MM.1S (cell line): ENCODE measurements at regions not wholly inside any gene's neighbourhood (a gene's known extent, or its start where the extent isn't known, plus 50 kb on each side); places are given as distances from the start of the nearest gene placed in this dataset.

ENCODE experiments used
- DNase-seq: peaks from one replicate; pipeline ENCODE4 v3.0.0-alpha.2; 2015
- H2AFZ ChIP-seq: fragments of 300-600 bp; sonication (generic); 2 replicates; pipeline ENCODE4 v1.6.0; 2016; ENCODE audit warnings: antibody characterized with exemption, low read length
- H3F3A ChIP-seq: fragments of 300-600 bp; sonication (generic); 2 replicates; pipeline ENCODE4 v1.6.1; 2016; ENCODE audit warnings: mild to moderate bottlenecking, antibody characterized with exemption, low read length, moderate library complexity, mixed read lengths; ENCODE audit not compliant: insufficient read depth
- H3K27ac ChIP-seq: fragments of 300-600 bp; sonication (generic); 2 replicates; pipeline ENCODE4 v1.5.1; 2016; ENCODE audit warnings: mild to moderate bottlenecking, low read length
- H3K27me3 ChIP-seq: fragments of 300-600 bp; sonication (generic); replicated peaks from 2 replicates; pipeline ENCODE4 v1.6.0; 2016; ENCODE audit warnings: low read length; ENCODE audit not compliant: insufficient read depth
- H3K36me3 ChIP-seq: fragments of 300-600 bp; sonication (generic); replicated peaks from 2 replicates; pipeline ENCODE4 v1.6.1; 2016; ENCODE audit warnings: mild to moderate bottlenecking, low read length, mixed read lengths; ENCODE audit not compliant: insufficient read depth
- H3K4me1 ChIP-seq: fragments of 300-600 bp; sonication (generic); 2 replicates; pipeline ENCODE4 v1.6.1; 2016; ENCODE audit warnings: low read length, mixed read lengths
- H3K4me2 ChIP-seq: fragments of 300-600 bp; sonication (generic); 2 replicates; pipeline ENCODE4 v1.6.0; 2016; ENCODE audit warnings: low read depth, low read length
- H3K4me3 ChIP-seq: fragments of 300-600 bp; sonication (generic); 2 replicates; pipeline ENCODE4 v1.5.1; 2016; ENCODE audit warnings: low read length, mixed read lengths
- H3K79me2 ChIP-seq: fragments of 300-600 bp; sonication (generic); 2 replicates; pipeline ENCODE4 v1.6.1; 2016; ENCODE audit warnings: mixed run types, low read length, mixed read lengths
- H3K9ac ChIP-seq: fragments of 300-600 bp; sonication (generic); 2 replicates; pipeline ENCODE4 v1.6.1; 2016; ENCODE audit warnings: low read length, mixed read lengths
- H3K9me2 ChIP-seq: fragments of 300-600 bp; sonication (generic); replicated peaks from 2 replicates; pipeline ENCODE4 v1.6.1; 2016; ENCODE audit warnings: mild to moderate bottlenecking, low read length, mixed read lengths; ENCODE audit not compliant: insufficient read depth
- H3K9me3 ChIP-seq: fragments of 300-600 bp; sonication (generic); replicated peaks from 2 replicates; pipeline ENCODE4 v1.6.1; 2016; ENCODE audit warnings: mild to moderate bottlenecking, low read length, mixed read lengths; ENCODE audit not compliant: insufficient read depth
- H4K20me1 ChIP-seq: fragments of 300-600 bp; sonication (generic); 2 replicates; pipeline ENCODE4 v1.6.1; 2016; ENCODE audit warnings: mild to moderate bottlenecking, low read length, moderate library complexity, mixed read lengths; ENCODE audit not compliant: insufficient read depth
- EZH2 ChIP-seq: fragments of 300-600 bp; sonication (generic); optimal IDR thresholded peaks from 2 replicates; pipeline ENCODE3; 2017; ENCODE audit warnings: low read depth, mild to moderate bottlenecking, antibody characterized with exemption, low read length, mixed read lengths
- EZH2phosphoT487 ChIP-seq: fragments of 300-600 bp; sonication (generic); IDR thresholded peaks from 2 replicates; pipeline ENCODE4 v1.6.1; 2018; ENCODE audit warnings: antibody characterized with exemption, low read length
- TF ChIP-seq, protein P1 (sequence below): fragments of 300-600 bp; sonication (generic); IDR thresholded peaks from 2 replicates; pipeline ENCODE4 v1.5.1; 2016; ENCODE audit warnings: antibody characterized with exemption, low read length, mixed read lengths

- Histone ChIP-seq H3F3A (no peaks in the 10 kb centered on the region), H3K36me3 (no peaks in the 10 kb centered on the region), H3K79me2 (no peaks in the 10 kb centered on the region), H3K9me3 (no peaks in the 10 kb centered on the region), H3K4me3 (no peak overlapping the region), H3K27ac (no peak overlapping the region), H3K9me2 (no peaks in the 10 kb centered on the region), H3K27me3 (no peaks in the 10 kb centered on the region), H4K20me1 (no peaks in the 10 kb centered on the region), H3K9ac (no peak overlapping the region), H3K4me2 (no peak overlapping the region), H2AFZ (no peak overlapping the region), H3K4me1 (no peaks in the 10 kb centered on the region)
- no peak for DNase-seq
- TF ChIP-seq, protein P1, sequence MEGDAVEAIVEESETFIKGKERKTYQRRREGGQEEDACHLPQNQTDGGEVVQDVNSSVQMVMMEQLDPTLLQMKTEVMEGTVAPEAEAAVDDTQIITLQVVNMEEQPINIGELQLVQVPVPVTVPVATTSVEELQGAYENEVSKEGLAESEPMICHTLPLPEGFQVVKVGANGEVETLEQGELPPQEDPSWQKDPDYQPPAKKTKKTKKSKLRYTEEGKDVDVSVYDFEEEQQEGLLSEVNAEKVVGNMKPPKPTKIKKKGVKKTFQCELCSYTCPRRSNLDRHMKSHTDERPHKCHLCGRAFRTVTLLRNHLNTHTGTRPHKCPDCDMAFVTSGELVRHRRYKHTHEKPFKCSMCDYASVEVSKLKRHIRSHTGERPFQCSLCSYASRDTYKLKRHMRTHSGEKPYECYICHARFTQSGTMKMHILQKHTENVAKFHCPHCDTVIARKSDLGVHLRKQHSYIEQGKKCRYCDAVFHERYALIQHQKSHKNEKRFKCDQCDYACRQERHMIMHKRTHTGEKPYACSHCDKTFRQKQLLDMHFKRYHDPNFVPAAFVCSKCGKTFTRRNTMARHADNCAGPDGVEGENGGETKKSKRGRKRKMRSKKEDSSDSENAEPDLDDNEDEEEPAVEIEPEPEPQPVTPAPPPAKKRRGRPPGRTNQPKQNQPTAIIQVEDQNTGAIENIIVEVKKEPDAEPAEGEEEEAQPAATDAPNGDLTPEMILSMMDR = no peak
- TF ChIP-seq EZH2phosphoT487 = no peak
- no peak for TF ChIP-seq EZH2
Measured at GRCh38 chr2:223541546-223541945, 60.6 kb downstream of the SCG2 start.

- Histone ChIP-seq H3F3A (no peaks in the 10 kb centered on the region), H3K4me3 (no peak overlapping the region), H2AFZ (no peak overlapping the region), H3K9me2 (no peaks in the 10 kb centered on the region), H3K9me3 (no peaks in the 10 kb centered on the region), H3K36me3 (no peaks in the 10 kb centered on the region), H3K4me1 (no peaks in the 10 kb centered on the region), H3K9ac (no peak overlapping the region), H3K27ac (no peak overlapping the region), H3K4me2 (no peak overlapping the region), H3K27me3 (no peaks in the 10 kb centered on the region), H4K20me1 (no peaks in the 10 kb centered on the region), H3K79me2 (no peaks in the 10 kb centered on the region)
- TF ChIP-seq EZH2 = no peak
- TF ChIP-seq EZH2phosphoT487 = no peak
- TF ChIP-seq, protein P1 = no peak
- no peak for DNase-seq
Measured at GRCh38 chr2:223542501-223542900, 59.7 kb downstream of the SCG2 start.

DNA sequence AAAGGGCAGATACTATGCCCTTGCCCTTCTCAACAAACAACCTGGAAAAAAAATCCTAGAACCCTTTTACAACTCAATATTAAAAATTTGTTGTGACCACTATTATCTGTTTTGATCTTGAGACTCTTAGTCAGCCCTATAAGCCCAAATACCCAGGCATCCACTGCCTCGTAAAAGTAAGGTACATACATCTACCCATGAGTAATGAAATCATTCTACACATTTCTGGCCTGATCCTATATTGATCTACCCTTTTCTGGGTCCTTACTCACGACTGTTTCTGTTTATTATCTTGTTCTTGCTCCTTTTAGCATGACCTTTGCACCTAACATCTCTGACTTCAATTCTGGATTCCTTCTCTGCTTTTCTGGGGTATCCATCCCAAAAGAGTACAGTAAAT lies 56.8 kb downstream of the SCG2 start:
- H2AFZ ChIP-seq = no peak overlapping the region
- no peaks in the 10 kb centered on the region for H3K4me1 ChIP-seq
- DNase-seq = no peak
- no peaks in the 10 kb centered on the region for H4K20me1 ChIP-seq
- no peak overlapping the region for H3K4me3 ChIP-seq
- H3K9ac ChIP-seq = no peak overlapping the region
- no peak overlapping the region for H3K4me2 ChIP-seq
- H3K27me3 ChIP-seq = no peaks in the 10 kb centered on the region
- no peaks in the 10 kb centered on the region for H3F3A ChIP-seq
- TF ChIP-seq EZH2phosphoT487 (no peak), EZH2 (no peak)
- TF ChIP-seq, protein P1 = no peak
- no peaks in the 10 kb centered on the region for H3K36me3 ChIP-seq
- H3K9me2 ChIP-seq = no peaks in the 10 kb centered on the region
- H3K9me3 ChIP-seq = no peaks in the 10 kb centered on the region
- no peaks in the 10 kb centered on the region for H3K79me2 ChIP-seq
- H3K27ac ChIP-seq = no peak overlapping the region
